ENCODE measurements at regions not wholly inside any gene's neighbourhood (a gene's known extent, or its start where the extent isn't known, plus 50 kb on each side); places are given as distances from the start of the nearest gene placed in this dataset.

GRCh38 chr9:75456698-75457097 lies 368.4 kb downstream of the OSTF1 start:
- Histone ChIP-seq H3K79me2 (replicated peaks; ENCODE audit: insufficient read depth) (no peaks in the 10 kb centered on the region), H3K4me1 (ENCODE audit: insufficient read depth) (peaks cover 34% of the 10 kb centered on the region), H3K4me3 (no peak overlapping the region), H4K20me1 (replicated peaks; ENCODE audit: insufficient read depth) (no peaks in the 10 kb centered on the region), H3K27ac (ENCODE audit: low read depth) (peak overlapping the region; percentile 65), H3K9me2 (ENCODE audit: insufficient read depth) (peaks cover 14% of the 10 kb centered on the region), H2AFZ (no peak overlapping the region), H3K36me3 (ENCODE audit: insufficient read depth) (no peaks in the 10 kb centered on the region), H3F3A (replicated peaks; ENCODE audit: low read depth) (no peaks in the 10 kb centered on the region), H3K27me3 (ENCODE audit: insufficient read depth) (no peaks in the 10 kb centered on the region), H3K4me2 (0 out of 2 replicates have a peak overlapping the region, but pooled peaks have one; percentile 33)
- ATAC-seq (no peak), DNase-seq (ENCODE audit: low spot score) (no peak)
- peaks cover 16% of the 10 kb centered on the region for H3K36me3 Mint-ChIP-seq (ENCODE audit: low read depth)
- H3K27me3 Mint-ChIP-seq (ENCODE audit: insufficient read depth, low read depth, poor library complexity) = peaks cover 2% of the 10 kb centered on the region
- H3K9me3 Mint-ChIP-seq = peaks cover 9% of the 10 kb centered on the region; the same call in 2 of the 3 replicates
- peaks cover 27% of the 10 kb centered on the region for H3K4me1 Mint-ChIP-seq
- no peak overlapping the region for H3K27ac Mint-ChIP-seq
- H3K4me3 Mint-ChIP-seq = no peak overlapping the region
- TF ChIP-seq ZNF114 (CRISPR knock-in tag; IDR thresholded peaks at IDR 0.05) = no peak
- no peak for TF ChIP-seq EZH2phosphoT487 (IDR thresholded peaks at IDR 0.05; ENCODE audit: unreplicated experiment)
- TF ChIP-seq, protein P1, sequence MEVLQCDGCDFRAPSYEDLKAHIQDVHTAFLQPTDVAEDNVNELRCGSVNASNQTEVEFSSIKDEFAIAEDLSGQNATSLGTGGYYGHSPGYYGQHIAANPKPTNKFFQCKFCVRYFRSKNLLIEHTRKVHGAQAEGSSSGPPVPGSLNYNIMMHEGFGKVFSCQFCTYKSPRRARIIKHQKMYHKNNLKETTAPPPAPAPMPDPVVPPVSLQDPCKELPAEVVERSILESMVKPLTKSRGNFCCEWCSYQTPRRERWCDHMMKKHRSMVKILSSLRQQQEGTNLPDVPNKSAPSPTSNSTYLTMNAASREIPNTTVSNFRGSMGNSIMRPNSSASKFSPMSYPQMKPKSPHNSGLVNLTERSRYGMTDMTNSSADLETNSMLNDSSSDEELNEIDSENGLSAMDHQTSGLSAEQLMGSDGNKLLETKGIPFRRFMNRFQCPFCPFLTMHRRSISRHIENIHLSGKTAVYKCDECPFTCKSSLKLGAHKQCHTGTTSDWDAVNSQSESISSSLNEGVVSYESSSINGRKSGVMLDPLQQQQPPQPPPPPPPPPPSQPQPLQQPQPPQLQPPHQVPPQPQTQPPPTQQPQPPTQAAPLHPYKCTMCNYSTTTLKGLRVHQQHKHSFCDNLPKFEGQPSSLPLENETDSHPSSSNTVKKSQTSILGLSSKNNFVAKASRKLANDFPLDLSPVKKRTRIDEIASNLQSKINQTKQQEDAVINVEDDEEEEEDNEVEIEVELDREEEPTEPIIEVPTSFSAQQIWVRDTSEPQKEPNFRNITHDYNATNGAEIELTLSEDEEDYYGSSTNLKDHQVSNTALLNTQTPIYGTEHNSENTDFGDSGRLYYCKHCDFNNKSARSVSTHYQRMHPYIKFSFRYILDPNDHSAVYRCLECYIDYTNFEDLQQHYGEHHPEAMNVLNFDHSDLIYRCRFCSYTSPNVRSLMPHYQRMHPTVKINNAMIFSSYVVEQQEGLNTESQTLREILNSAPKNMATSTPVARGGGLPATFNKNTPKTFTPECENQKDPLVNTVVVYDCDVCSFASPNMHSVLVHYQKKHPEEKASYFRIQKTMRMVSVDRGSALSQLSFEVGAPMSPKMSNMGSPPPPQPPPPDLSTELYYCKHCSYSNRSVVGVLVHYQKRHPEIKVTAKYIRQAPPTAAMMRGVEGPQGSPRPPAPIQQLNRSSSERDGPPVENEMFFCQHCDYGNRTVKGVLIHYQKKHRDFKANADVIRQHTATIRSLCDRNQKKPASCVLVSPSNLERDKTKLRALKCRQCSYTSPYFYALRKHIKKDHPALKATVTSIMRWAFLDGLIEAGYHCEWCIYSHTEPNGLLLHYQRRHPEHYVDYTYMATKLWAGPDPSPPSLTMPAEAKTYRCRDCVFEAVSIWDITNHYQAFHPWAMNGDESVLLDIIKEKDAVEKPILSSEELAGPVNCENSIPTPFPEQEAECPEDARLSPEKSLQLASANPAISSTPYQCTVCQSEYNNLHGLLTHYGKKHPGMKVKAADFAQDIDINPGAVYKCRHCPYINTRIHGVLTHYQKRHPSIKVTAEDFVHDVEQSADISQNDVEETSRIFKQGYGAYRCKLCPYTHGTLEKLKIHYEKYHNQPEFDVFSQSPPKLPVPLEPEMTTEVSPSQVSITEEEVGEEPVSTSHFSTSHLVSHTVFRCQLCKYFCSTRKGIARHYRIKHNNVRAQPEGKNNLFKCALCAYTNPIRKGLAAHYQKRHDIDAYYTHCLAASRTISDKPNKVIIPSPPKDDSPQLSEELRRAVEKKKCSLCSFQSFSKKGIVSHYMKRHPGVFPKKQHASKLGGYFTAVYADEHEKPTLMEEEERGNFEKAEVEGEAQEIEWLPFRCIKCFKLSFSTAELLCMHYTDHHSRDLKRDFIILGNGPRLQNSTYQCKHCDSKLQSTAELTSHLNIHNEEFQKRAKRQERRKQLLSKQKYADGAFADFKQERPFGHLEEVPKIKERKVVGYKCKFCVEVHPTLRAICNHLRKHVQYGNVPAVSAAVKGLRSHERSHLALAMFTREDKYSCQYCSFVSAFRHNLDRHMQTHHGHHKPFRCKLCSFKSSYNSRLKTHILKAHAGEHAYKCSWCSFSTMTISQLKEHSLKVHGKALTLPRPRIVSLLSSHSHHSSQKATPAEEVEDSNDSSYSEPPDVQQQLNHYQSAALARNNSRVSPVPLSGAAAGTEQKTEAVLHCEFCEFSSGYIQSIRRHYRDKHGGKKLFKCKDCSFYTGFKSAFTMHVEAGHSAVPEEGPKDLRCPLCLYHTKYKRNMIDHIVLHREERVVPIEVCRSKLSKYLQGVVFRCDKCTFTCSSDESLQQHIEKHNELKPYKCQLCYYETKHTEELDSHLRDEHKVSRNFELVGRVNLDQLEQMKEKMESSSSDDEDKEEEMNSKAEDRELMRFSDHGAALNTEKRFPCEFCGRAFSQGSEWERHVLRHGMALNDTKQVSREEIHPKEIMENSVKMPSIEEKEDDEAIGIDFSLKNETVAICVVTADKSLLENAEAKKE (CRISPR knock-in tag; IDR thresholded peaks at IDR 0.05) = no peak
- TF ChIP-seq, protein P2, sequence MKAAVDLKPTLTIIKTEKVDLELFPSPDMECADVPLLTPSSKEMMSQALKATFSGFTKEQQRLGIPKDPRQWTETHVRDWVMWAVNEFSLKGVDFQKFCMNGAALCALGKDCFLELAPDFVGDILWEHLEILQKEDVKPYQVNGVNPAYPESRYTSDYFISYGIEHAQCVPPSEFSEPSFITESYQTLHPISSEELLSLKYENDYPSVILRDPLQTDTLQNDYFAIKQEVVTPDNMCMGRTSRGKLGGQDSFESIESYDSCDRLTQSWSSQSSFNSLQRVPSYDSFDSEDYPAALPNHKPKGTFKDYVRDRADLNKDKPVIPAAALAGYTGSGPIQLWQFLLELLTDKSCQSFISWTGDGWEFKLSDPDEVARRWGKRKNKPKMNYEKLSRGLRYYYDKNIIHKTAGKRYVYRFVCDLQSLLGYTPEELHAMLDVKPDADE (IDR thresholded peaks at IDR 0.05) = no peak
- TF ChIP-seq JUNB (IDR thresholded peaks at IDR 0.05; ENCODE audit: unreplicated experiment) = no peak
- no peak for TF ChIP-seq POLR2AphosphoS5 (IDR thresholded peaks at IDR 0.05; ENCODE audit: low read depth)
- no peak for TF ChIP-seq NANOG (IDR thresholded peaks at IDR 0.05; ENCODE audit: borderline replicate concordance)
- no peak for TF ChIP-seq STAT1 (IDR thresholded peaks at IDR 0.05; ENCODE audit: unreplicated experiment)
- no peak for TF ChIP-seq CREB1 (CRISPR knock-in tag; IDR thresholded peaks at IDR 0.05; ENCODE audit: low read depth)
- no peak for TF ChIP-seq CTCF (conservative IDR thresholded peaks at IDR 0.05; ENCODE audit: low read depth in 2 of 2)
- no peak for TF ChIP-seq EZH2 (IDR thresholded peaks at IDR 0.05; ENCODE audit: low read depth, unreplicated experiment)
- TF ChIP-seq ZNF331 (CRISPR knock-in tag; IDR thresholded peaks at IDR 0.05; ENCODE audit: low read depth) = no peak
- TF ChIP-seq, protein P3, sequence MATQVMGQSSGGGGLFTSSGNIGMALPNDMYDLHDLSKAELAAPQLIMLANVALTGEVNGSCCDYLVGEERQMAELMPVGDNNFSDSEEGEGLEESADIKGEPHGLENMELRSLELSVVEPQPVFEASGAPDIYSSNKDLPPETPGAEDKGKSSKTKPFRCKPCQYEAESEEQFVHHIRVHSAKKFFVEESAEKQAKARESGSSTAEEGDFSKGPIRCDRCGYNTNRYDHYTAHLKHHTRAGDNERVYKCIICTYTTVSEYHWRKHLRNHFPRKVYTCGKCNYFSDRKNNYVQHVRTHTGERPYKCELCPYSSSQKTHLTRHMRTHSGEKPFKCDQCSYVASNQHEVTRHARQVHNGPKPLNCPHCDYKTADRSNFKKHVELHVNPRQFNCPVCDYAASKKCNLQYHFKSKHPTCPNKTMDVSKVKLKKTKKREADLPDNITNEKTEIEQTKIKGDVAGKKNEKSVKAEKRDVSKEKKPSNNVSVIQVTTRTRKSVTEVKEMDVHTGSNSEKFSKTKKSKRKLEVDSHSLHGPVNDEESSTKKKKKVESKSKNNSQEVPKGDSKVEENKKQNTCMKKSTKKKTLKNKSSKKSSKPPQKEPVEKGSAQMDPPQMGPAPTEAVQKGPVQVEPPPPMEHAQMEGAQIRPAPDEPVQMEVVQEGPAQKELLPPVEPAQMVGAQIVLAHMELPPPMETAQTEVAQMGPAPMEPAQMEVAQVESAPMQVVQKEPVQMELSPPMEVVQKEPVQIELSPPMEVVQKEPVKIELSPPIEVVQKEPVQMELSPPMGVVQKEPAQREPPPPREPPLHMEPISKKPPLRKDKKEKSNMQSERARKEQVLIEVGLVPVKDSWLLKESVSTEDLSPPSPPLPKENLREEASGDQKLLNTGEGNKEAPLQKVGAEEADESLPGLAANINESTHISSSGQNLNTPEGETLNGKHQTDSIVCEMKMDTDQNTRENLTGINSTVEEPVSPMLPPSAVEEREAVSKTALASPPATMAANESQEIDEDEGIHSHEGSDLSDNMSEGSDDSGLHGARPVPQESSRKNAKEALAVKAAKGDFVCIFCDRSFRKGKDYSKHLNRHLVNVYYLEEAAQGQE (IDR thresholded peaks at IDR 0.05; ENCODE audit: unreplicated experiment) = no peak
